ENCODE measurements at regions not wholly inside any gene's neighbourhood (a gene's known extent, or its start where the extent isn't known, plus 50 kb on each side); places are given as distances from the start of the nearest gene placed in this dataset.

- POLR2A ChIA-PET = no interaction called here
- no TSS peak for BruUV-seq (replicated peaks)
- intact Hi-C loops (cut with micrococcal nuclease; ENCODE audit: unreplicated experiment) = no loop called here
- DNase-seq (ENCODE audit: low spot score) = no peak
- Histone ChIP-seq H3K4me1 (ENCODE audit: insufficient read depth, low read length, poor library complexity, severe bottlenecking) (no peaks in the 10 kb centered on the region), H4K20me1 (ENCODE audit: insufficient read depth, low read length) (no peaks in the 10 kb centered on the region), H3K9me2 (ENCODE audit: insufficient read depth, low read length) (no peaks in the 10 kb centered on the region), H3K27ac (ENCODE audit: low read depth, low read length, poor library complexity, severe bottlenecking) (no peak overlapping the region), H3K4me2 (ENCODE audit: low read length) (no peak overlapping the region), H3K79me2 (ENCODE audit: insufficient read depth, low read depth, low read length) (no peaks in the 10 kb centered on the region), H3K36me3 (ENCODE audit: insufficient read depth, low read length) (no peaks in the 10 kb centered on the region), H3K4me3 (ENCODE audit: low read depth, low read length, poor library complexity, severe bottlenecking) (no peak overlapping the region), H3K9me3 (ENCODE audit: low read length) (no peaks in the 10 kb centered on the region), H2AFZ (ENCODE audit: low read length) (no peak overlapping the region)
- no peak for TF ChIP-seq CTCF (conservative IDR thresholded peaks at IDR 0.05; ENCODE audit: low read length)
- no peak for TF ChIP-seq EZH2phosphoT487 (IDR thresholded peaks at IDR 0.05; ENCODE audit: borderline replicate concordance, low read depth, low read length)
- CTCF ChIA-PET (ENCODE audit: unreplicated experiment) = no interaction called here
Measured at GRCh38 chr11:41982276-41982675, 522.8 kb upstream of the LRRC4C start.

- POLR2A ChIA-PET = interaction anchor here (1.2 kb wide), 1 partner anchor 21 kb away, joined by 3 read pairs; no protein-coding TSS in a partner anchor
- intact Hi-C loops (cut with micrococcal nuclease; ENCODE audit: unreplicated experiment) = no loop called here
- no peak overlapping the region for H3K27ac ChIP-seq (ENCODE audit: low read depth, low read length, poor library complexity, severe bottlenecking)
- H3K9me3 ChIP-seq (ENCODE audit: low read length) = no peaks in the 10 kb centered on the region
- CTCF ChIA-PET (ENCODE audit: unreplicated experiment) = no interaction called here
- TF ChIP-seq EZH2phosphoT487 (IDR thresholded peaks at IDR 0.05; ENCODE audit: borderline replicate concordance, low read depth, low read length) = no peak
- no peak for TF ChIP-seq CTCF (conservative IDR thresholded peaks at IDR 0.05; ENCODE audit: low read length)
- no peak for DNase-seq (ENCODE audit: low spot score)
- H3K4me2 ChIP-seq (ENCODE audit: low read length) = no peak overlapping the region
- no peaks in the 10 kb centered on the region for H4K20me1 ChIP-seq (ENCODE audit: insufficient read depth, low read length)
- H3K4me3 ChIP-seq (ENCODE audit: low read depth, low read length, poor library complexity, severe bottlenecking) = no peak overlapping the region
- H3K9me2 ChIP-seq (ENCODE audit: insufficient read depth, low read length) = no peaks in the 10 kb centered on the region
- H3K79me2 ChIP-seq (ENCODE audit: insufficient read depth, low read depth, low read length) = no peaks in the 10 kb centered on the region
- H3K36me3 ChIP-seq (ENCODE audit: insufficient read depth, low read length) = no peaks in the 10 kb centered on the region
- BruUV-seq (replicated peaks) = no TSS peak
- no peak overlapping the region for H2AFZ ChIP-seq (ENCODE audit: low read length)
- H3K4me1 ChIP-seq (ENCODE audit: insufficient read depth, low read length, poor library complexity, severe bottlenecking) = no peaks in the 10 kb centered on the region
Measured at GRCh38 chr11:41982975-41983374, 523.5 kb upstream of the LRRC4C start.

- DNase-seq (ENCODE audit: low spot score) = no peak
- Histone ChIP-seq H3K4me1 (ENCODE audit: insufficient read depth, low read length, poor library complexity, severe bottlenecking) (no peaks in the 10 kb centered on the region), H3K27ac (ENCODE audit: low read depth, low read length, poor library complexity, severe bottlenecking) (no peak overlapping the region), H3K4me2 (ENCODE audit: low read length) (no peak overlapping the region), H3K9me2 (ENCODE audit: insufficient read depth, low read length) (no peaks in the 10 kb centered on the region), H3K9me3 (ENCODE audit: low read length) (no peaks in the 10 kb centered on the region), H3K79me2 (ENCODE audit: insufficient read depth, low read depth, low read length) (no peaks in the 10 kb centered on the region), H2AFZ (ENCODE audit: low read length) (no peak overlapping the region), H3K4me3 (ENCODE audit: low read depth, low read length, poor library complexity, severe bottlenecking) (no peak overlapping the region), H4K20me1 (ENCODE audit: insufficient read depth, low read length) (no peaks in the 10 kb centered on the region), H3K36me3 (ENCODE audit: insufficient read depth, low read length) (no peaks in the 10 kb centered on the region)
- POLR2A ChIA-PET = interaction anchor here (1.2 kb wide), 1 partner anchor 20 kb away, joined by 3 read pairs; no protein-coding TSS in a partner anchor
- BruUV-seq (replicated peaks) = no TSS peak
- intact Hi-C loops (cut with micrococcal nuclease; ENCODE audit: unreplicated experiment) = no loop called here
- CTCF ChIA-PET (ENCODE audit: unreplicated experiment) = no interaction called here
- TF ChIP-seq CTCF (conservative IDR thresholded peaks at IDR 0.05; ENCODE audit: low read length) = no peak
- TF ChIP-seq EZH2phosphoT487 (IDR thresholded peaks at IDR 0.05; ENCODE audit: borderline replicate concordance, low read depth, low read length) = no peak
Measured at GRCh38 chr11:41983475-41983874, 524.0 kb upstream of the LRRC4C start.

All from OCI-LY7 (cell line).